ENCODE measurements at regions not wholly inside any gene's neighbourhood (a gene's known extent, or its start where the extent isn't known, plus 50 kb on each side); places are given as distances from the start of the nearest gene placed in this dataset.
A peak's percentile ranks its signal among the peaks of the same experiment; 100 is the strongest.
"Not testable (repeated sequence)": the region's sequence is repeated elsewhere in the genome, so short reads cannot be mapped to it uniquely, and the experiment has no call there.

DNA sequence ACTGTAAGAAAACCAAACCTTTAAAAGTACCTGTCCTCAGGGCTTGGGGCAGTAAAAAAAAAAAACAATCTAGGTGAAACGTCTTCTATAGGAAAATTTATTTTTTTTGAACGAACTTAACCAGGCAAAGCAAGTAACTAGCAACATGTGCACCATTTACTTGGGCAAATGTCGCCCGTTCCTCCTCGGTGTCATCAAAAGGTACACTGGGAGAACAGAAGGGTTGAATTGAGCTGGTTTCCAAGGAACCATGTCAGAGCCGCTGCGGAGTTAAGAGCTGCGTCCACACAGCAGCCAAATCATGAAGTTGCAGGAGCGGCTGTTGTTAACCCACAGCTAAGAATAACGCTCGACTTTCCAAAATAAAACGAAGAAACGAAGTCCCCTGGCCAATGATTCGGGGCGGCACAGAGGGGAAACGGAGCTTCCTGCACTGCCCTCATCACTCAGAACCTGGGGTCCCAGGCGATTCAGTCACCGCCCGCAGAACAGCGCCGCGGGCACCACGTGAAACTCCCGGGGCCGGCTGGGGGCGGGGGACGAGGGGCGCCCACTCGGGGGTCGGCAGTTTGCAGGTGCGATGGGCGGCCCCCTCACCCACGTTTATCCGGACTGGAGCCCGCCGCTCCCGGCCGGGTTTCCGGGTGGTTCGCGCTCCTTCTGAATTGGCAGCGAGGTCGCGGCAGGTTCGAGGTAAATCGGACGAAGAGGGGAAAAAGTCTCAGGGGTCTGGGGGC is 53.6 kb upstream of the PLGLB1 start:
- in situ Hi-C loops (cut with HindIII; ENCODE audit: low pct_unique_long_range_greater_than_20kb, low sequenced_read_pairs), result not testable (repeated sequence)

DNA sequence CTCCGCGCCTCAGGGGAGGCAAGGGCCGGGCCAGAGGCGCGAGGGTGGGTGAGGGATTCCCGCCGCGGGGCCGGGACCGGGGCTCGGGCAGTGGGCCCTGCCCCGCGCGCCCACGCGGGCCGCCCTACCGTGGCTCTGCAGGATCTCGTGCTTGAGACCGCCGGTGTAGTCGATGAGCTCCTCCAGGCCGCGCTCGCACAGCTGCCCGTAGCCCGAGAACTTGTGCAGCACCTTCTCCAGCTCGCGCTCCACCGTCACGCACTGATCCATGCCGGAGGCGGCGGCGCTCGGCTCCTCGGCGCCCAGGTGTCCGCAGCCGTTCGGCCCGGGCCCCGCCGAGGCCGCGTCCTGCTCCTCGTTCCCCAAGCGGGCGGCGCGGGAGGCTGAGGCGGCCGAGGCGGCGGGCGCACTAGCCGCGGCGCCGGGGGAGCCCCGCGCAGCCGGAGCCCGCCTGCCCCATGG is 54.2 kb upstream of the PLGLB1 start:
- peak; percentile 37 for DNase-seq (ENCODE audit: low read depth, low spot score)

More for the DNA sequence above, 53.6 kb upstream of the PLGLB1 start:
- not testable (repeated sequence) for DNase-seq (ENCODE audit: low read depth, low spot score)

DNA sequence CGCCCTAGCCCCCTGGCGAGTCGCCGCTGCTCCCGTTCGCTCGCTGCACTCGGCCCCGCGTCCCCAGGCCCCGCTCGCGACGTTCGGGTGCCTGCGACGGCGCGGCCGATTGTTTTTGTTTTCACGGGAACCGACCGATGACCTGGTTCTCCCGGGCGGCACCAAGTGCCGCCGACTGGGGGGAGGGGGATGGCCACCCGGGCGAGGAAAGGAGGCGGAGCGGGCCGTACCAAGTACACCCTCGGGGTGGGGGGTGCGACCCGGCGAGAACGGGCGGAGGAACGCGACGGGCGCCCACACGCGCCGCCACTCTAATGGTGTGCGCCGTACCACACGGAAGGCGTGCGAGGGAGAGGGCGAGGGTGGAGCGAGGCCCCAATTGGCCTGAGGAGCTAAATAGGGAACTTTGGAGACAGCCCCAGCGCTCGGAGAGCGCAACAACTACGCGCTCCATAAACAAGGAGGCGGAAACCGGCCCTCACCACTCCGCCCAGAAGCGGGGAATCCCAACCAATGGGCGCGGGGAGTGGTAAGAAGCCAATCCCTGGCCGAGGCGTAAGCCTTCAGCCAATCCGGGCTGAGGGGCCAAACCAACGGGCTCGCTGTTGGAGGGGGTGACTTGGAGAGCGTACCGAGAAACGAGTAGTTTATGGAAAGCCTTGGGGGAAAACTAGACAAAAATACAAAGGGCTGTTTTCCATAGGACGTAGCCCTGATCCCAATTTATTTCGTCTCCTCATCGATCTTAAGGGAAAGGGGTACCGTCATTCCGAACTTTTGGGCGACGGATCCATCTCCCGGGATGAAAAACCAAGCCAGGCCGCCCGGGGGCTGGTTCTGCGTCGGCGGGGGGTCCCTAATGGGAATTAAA is 54.8 kb upstream of the PLGLB1 start:
- peak; percentile 79 for DNase-seq (ENCODE audit: low read depth, low spot score)
- in situ Hi-C loops (cut with HindIII; ENCODE audit: low pct_unique_long_range_greater_than_20kb, low sequenced_read_pairs), result not testable (repeated sequence)

More for the DNA sequence above, 54.2 kb upstream of the PLGLB1 start:
- in situ Hi-C loops (cut with HindIII; ENCODE audit: low pct_unique_long_range_greater_than_20kb, low sequenced_read_pairs), result not testable (repeated sequence)

DNA sequence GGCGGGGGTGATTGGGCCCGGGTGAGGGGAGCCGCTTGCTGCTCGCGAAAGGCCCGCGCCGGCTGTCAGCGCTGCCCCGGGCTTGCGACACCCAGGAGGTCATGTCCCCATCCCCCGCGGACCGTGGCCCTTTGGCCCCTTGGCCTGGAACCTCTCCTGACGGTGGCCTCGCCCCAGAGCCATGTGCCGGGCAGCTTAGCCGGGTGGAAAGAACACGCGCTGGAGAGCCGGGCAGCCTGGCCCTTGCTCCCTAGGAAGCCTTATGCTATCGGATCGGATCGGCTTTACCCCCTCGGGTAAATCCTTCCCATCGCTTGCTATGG is 55.4 kb upstream of the PLGLB1 start:
- DNase-seq (ENCODE audit: low read depth, low spot score); in situ Hi-C loops (cut with HindIII; ENCODE audit: low pct_unique_long_range_greater_than_20kb, low sequenced_read_pairs): not testable (repeated sequence)

DNA sequence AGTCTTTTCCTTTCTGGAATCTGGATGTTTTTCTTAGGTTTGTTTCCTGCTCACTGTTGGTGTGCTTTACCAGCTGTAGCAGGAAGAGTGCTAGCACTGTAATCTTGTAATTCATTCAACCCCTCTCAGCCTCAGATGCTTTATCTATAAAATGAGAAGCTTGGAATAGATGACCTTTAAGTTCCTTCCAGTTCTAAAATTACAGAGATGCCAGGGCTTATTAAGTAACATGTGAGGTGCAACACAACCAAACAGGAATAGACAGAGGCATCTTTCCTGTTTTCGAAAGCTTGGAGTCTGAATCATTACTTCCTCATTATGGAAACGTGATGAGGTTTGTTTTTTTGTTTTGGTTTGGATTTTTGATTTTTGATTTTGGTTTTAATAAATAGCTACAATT is 60.1 kb upstream of the PLGLB1 start:
- in situ Hi-C loops (cut with HindIII; ENCODE audit: low pct_unique_long_range_greater_than_20kb, low sequenced_read_pairs); DNase-seq (ENCODE audit: low read depth, low spot score): not testable (repeated sequence)

DNA sequence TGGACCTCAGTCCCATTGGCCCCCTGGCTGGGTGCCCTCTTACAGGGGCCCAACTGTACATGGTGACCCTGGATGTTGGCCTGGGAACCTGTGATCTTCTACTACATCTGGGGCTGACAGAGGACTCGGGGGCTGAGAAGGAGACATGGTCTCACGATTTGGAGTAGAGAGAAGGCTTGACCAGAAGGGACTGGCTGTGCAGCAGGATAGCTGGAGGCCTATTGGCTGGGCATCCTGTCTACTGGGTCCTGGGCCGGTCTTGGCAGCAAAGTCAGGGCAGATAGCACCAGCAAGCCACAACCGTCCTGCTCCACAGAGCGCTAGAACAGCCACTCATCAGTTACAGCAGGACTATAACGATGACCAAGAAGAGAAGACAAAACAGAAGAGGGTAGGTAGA is 66.4 kb upstream of the PLGLB1 start:
- DNase-seq (ENCODE audit: low read depth, low spot score); in situ Hi-C loops (cut with HindIII; ENCODE audit: low pct_unique_long_range_greater_than_20kb, low sequenced_read_pairs): not testable (repeated sequence)

DNA sequence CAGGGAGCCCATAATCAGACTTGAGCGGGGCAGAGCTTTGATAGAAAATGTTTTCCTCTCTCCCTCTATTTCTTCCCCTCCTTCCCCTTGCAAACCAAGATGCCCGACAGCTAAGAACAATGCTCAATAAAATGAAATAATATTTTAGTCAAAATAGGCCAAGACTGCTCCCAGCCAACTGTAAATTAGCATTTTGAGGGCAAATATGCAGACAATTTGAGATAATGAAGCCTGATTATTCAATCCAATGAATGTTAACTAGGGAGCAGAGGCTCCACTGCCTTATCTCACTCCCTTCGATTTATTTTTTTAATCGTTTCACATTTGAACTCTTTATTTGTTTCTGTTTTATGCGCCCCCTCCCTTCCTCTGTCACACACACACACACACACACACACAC is 67.8 kb upstream of the PLGLB1 start:
- in situ Hi-C loops (cut with HindIII; ENCODE audit: low pct_unique_long_range_greater_than_20kb, low sequenced_read_pairs); DNase-seq (ENCODE audit: low read depth, low spot score): not testable (repeated sequence)

DNA sequence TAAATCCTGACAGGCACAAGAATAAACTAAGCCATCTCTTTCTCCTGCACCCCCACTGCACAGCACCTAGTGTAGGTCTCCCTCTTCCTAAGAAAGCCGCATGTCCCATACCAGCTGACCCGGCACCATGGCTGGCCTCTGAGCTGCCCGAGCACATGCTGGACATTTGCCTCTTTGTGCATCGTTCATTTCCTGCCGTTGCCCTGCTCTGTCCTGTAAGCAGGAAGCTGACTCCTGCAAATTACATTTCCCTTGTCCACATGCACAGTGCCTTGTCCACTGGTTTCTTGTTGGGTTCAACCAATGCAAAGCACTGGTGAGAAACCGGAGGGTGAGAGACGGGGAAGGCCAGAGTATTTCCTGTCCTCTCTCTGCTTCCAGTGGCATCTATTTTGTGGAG is 71.6 kb upstream of the PLGLB1 start:
- DNase-seq (ENCODE audit: low read depth, low spot score); in situ Hi-C loops (cut with HindIII; ENCODE audit: low pct_unique_long_range_greater_than_20kb, low sequenced_read_pairs): not testable (repeated sequence)

DNA sequence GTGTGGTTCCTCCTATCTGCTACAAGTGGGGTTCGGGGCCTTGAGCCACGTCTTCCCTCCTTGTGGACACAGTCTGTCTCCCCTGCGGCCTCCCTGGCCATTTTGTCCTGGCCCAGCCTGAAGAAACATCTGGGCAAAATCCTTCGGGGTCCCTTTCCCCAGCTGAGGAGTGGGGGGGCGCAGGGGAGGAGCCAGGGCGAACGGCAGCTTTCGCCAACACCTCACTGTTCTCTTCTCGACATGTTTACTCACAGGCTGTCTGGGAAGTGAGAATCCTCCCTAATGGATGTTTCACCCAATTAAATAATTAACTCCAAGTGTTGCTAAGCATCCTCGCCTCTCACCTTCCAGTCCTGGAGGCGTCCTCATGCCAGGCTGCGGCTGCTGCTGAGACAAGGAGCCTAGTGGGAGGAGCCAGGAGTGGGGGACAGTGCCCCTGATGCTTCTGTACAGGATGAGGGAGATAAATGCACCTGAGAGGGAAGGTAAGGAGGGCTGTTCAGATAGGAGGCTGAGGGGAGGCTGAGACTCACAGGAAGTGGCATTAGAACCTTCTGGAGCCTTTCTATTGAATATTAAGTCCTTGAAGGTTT is 72.4 kb upstream of the PLGLB1 start:
- DNase-seq (ENCODE audit: low read depth, low spot score); in situ Hi-C loops (cut with HindIII; ENCODE audit: low pct_unique_long_range_greater_than_20kb, low sequenced_read_pairs): not testable (repeated sequence)

DNA sequence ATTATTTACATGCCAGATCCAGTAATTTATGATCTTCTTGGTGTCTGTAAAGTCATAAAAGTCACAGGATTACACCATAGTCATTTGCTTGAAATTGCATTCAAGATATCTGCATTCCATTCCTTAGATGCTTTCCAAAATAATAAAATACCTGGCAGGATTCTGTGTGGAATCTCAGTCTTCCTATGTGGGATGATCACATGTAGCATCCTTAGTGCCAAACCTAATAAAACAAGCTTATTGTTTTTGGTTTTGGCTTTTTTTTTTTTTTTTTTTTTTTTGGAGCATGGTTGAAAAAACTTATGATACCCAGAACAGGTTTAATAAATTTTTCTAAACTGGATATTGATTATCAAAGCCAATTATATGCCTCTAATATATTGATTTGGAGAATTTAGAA is 74.2 kb upstream of the PLGLB1 start:
- not testable (repeated sequence) for DNase-seq (ENCODE audit: low read depth, low spot score)

DNA sequence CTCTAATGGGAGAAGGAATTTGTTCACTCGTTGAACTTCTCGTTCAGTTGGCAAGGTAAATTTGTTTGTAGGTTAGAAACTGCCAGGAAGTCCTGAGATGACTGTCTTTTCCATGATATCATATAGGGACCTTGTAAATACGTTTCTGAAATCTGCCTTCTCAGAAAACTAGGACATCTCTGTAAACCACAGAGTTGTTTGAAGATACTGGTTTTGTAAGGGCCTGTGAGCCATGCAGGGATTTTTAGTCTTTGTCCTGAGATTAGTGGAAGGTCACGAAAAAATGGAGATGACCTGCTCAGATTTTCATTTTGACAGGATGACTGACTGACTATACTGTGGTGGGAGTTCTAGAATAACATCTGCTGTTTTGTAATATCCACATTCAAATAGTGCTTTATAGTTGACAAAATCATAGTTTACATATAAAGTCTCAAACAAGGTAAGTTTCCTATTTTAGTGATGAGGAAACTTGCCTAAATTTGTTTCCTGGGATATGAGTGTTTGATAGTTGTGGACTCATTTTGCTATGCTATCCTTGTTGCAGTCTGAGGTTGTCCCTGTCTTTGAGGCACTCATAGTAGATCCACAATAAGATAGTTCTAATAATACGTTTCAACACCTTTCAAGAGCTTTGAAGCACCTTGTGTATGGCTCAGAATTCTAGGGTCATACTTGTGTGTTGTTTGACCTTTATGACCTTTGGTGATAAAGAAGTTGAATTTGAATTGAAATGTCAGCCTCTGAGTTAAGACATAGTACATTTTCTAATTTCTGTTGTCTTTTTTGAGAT is 107.3 kb upstream of the PLGLB1 start:
- in situ Hi-C loops (cut with HindIII; ENCODE audit: low pct_unique_long_range_greater_than_20kb, low sequenced_read_pairs); DNase-seq (ENCODE audit: low read depth, low spot score): not testable (repeated sequence)

More for the DNA sequence above, 74.2 kb upstream of the PLGLB1 start:
- in situ Hi-C loops (cut with HindIII; ENCODE audit: low pct_unique_long_range_greater_than_20kb, low sequenced_read_pairs), result not testable (repeated sequence)

DNA sequence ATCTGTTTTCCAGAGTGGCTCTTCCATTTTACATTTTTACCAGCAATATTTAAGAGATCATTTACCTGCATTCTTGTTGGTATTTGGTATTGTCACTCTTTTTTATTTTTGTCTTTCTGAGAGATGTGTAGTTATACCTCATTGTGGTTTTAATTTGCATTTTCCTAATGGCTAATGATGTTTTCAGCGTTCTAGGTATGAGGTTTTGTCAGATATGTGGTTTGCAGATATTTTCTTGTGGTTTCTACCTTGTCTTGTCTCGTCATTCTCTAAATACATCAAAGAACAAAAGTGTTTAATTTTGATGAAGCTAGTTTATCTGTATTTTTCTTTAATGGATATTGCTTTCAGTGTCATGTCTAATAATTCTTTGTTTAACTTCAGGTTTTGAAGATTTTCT is 110.9 kb upstream of the PLGLB1 start:
- DNase-seq (ENCODE audit: low read depth, low spot score); in situ Hi-C loops (cut with HindIII; ENCODE audit: low pct_unique_long_range_greater_than_20kb, low sequenced_read_pairs): not testable (repeated sequence)

DNA sequence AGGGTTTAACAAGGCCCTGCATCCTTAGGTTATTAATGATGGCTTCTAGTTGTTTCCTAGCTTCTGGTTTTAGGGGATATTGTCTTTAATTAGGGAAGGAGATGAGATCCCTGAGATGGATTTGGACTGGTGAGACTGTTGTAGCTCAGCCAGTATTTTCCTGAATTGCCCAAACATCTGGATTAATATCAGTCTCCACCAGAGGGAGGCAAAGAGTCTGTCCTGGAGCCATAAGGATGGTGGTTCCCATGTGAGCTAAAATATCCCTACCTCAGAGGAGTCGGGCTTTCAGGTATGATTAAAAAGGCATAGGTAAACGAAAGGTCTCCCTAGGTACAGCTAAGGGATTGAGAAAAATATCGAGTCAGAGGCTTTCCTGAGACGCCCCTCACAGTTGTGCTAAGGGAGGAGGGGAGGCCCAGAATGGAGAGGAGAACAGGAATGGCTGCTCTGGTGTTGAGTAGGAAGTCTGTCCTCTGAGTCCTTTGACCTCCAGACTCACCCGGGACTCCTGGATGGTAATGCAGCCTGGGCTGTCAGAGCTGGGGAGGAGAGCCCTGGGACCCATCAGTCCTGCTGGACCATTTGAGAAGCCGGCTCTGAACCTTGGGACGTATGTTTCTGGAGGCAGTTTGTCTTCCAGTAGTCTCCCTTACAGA is 130.3 kb upstream of the PLGLB1 start:
- in situ Hi-C loops (cut with HindIII; ENCODE audit: low pct_unique_long_range_greater_than_20kb, low sequenced_read_pairs); DNase-seq (ENCODE audit: low read depth, low spot score): not testable (repeated sequence)

DNA sequence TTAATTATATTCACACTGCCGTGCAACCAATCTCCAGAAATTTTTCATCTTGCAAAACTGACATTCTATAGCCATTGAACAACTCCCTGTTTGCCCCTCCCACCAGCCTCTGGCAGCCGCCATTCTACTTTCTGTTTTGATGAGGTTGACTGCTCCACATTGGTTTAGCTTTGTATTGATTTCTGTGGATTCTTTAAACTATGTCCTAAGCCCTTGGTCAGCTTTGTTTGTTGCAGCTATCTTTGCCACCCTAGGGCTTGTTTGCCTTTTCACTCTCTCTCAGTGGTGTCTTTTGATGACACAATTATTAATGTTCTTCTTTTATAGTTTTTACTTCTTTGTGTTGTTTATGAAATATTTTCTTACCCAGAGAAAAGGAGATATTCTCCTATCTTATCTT is 152.8 kb upstream of the PLGLB1 start:
- in situ Hi-C loops (cut with HindIII; ENCODE audit: low pct_unique_long_range_greater_than_20kb, low sequenced_read_pairs); DNase-seq (ENCODE audit: low read depth, low spot score): not testable (repeated sequence)

DNA sequence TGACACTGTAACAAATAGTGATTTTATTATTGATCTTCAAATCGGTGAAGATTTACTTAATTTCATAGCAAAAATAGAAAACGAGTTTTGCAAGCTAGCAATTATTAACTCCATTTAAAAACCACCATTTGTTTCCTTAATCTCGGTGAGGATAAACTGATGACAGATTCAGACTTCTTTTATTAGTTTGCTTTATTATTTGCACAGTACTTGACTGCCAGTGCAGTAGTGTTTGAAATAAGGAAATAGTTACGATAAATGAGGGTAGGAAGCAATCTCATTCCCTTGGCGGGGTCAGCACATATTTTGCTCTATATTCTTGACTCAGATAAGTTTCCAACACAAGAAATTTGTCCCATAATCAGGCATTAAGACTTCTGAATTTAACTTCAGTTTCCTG is 161.7 kb upstream of the PLGLB1 start:
- in situ Hi-C loops (cut with HindIII; ENCODE audit: low pct_unique_long_range_greater_than_20kb, low sequenced_read_pairs); DNase-seq (ENCODE audit: low read depth, low spot score): not testable (repeated sequence)

DNA sequence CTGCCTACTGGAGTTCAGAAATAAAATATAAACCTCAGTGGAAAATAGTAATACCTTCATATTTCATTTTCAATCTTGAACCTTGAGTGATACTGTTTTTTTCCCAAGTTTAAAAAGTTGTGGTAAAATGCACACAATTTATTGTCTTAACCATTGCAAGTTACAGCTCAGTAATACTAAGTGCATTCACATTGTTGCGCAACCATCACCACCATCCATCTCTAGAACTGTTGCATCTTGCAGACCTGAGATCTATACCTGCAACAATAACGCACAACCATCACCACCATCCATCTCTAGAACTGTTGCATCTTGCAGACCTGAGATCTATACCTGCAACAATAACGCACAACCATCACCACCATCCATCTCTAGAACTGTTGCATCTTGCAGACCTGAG is 162.6 kb upstream of the PLGLB1 start:
- in situ Hi-C loops (cut with HindIII; ENCODE audit: low pct_unique_long_range_greater_than_20kb, low sequenced_read_pairs), result not testable (repeated sequence)

DNA sequence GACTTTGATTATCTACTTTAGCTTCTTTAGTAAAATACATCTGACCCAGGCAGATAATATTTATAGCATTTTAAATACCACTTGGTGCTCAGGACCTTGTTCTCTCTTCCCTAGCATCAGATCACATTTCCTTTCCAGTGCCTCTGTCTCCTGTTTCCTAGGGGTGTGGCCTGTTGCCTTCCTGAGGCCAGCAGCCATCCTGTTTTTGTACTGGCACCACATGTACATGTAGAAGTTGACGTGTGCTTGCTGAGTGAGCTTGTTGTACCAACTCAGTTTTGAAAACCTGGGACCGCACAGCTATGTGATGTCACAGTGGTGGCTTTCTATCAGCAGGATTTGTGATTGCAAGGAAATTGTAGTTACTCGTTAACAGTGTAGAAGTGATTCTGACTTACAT is 167.6 kb upstream of the PLGLB1 start:
- in situ Hi-C loops (cut with HindIII; ENCODE audit: low pct_unique_long_range_greater_than_20kb, low sequenced_read_pairs); DNase-seq (ENCODE audit: low read depth, low spot score): not testable (repeated sequence)

More for the DNA sequence above, 162.6 kb upstream of the PLGLB1 start:
- not testable (repeated sequence) for DNase-seq (ENCODE audit: low read depth, low spot score)

All from SK-MEL-5 (cell line).